ENCODE measurements at regions not wholly inside any gene's neighbourhood (a gene's known extent, or its start where the extent isn't known, plus 50 kb on each side); places are given as distances from the start of the nearest gene placed in this dataset.
A peak's percentile ranks its signal among the peaks of the same experiment; 100 is the strongest.
"Not testable (repeated sequence)": the region's sequence is repeated elsewhere in the genome, so short reads cannot be mapped to it uniquely, and the experiment has no call there.

GRCh38 chr14:106460916-106461315 is 934.5 kb downstream of the TMEM121 start:
- Histone ChIP-seq H3K4ac (ENCODE audit: low read depth, low read length) (no peak overlapping the region), H3K27ac (ENCODE audit: low read depth, low read length) (no peak overlapping the region), H3K79me1 (ENCODE audit: low read length) (no peaks in the 10 kb centered on the region), H3K27me3 (ENCODE audit: insufficient read depth, low read length) (no peaks in the 10 kb centered on the region), H2BK120ac (ENCODE audit: insufficient read depth, low read length, poor library complexity) (no peak overlapping the region), H4K91ac (ENCODE audit: low read depth, low read length) (no peak overlapping the region), H2BK12ac (ENCODE audit: low read length) (no peak overlapping the region), H3K36me3 (ENCODE audit: control insufficient read depth in 1 of 2, insufficient read depth in 2 of 2, low read length in 2 of 2) (no peaks in the 10 kb centered on the region), H4K8ac (ENCODE audit: low read depth, low read length) (no peak overlapping the region), H3K4me1 (ENCODE audit: control insufficient read depth in 1 of 2, insufficient read depth in 2 of 2, low read length in 2 of 2) (no peaks in the 10 kb centered on the region), H3K9me3 (ENCODE audit: insufficient read depth, low read depth, low read length) (peaks cover 5% of the 10 kb centered on the region), H3K4me3 (ENCODE audit: low read depth, low read length) (no peak overlapping the region), H3K14ac (ENCODE audit: low read length) (no peak overlapping the region), H3K9ac (ENCODE audit: low read length) (no peak overlapping the region), H4K12ac (ENCODE audit: low read depth, low read length) (no peak overlapping the region), H2BK5ac (ENCODE audit: low read depth, low read length, poor library complexity) (no peak overlapping the region), H2AFZ (ENCODE audit: insufficient read depth, low read length, poor library complexity) (no peak overlapping the region), H3K79me2 (ENCODE audit: control insufficient read depth, insufficient read depth, low read length, poor library complexity) (no peaks in the 10 kb centered on the region), H3K23ac (ENCODE audit: low read length) (no peak overlapping the region), H3K18ac (ENCODE audit: low read length) (no peak overlapping the region), H3K4me2 (ENCODE audit: low read length) (no peak overlapping the region), H2AK5ac (ENCODE audit: low read length) (no peak overlapping the region)
- no peak for DNase-seq
- no CpG with 5 or more reads among the region's 25 CpGs for WGBS (ENCODE audit: extremely low coverage, insufficient coverage, insufficient read length)

DNA sequence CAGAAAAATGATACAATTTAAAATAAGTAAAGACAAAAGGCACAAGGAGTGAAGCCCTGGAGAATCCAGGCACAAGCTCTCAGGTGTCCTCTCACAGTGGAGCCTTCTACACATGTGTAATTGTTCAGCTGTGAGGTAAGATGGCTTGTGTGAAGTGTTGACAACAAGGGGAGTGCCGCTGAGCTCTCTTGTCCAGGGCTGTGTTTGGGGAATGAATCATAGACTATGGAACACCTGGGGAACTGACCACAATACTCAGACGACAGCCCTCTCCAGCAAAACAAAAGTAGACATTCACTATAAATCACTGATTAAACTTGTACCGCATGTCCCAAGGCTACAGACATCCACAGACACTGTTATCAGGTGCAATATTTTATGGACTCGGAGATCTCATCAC is 940.1 kb downstream of the TMEM121 start:
- H3K27me3 ChIP-seq (ENCODE audit: insufficient read depth, low read length); H3K4me2 ChIP-seq (ENCODE audit: low read length); H3K9ac ChIP-seq (ENCODE audit: low read length); H3K23ac ChIP-seq (ENCODE audit: low read length); H3K27ac ChIP-seq (ENCODE audit: low read depth, low read length); H3K14ac ChIP-seq (ENCODE audit: low read length); H4K91ac ChIP-seq (ENCODE audit: low read depth, low read length); H3K4ac ChIP-seq (ENCODE audit: low read depth, low read length); H4K8ac ChIP-seq (ENCODE audit: low read depth, low read length); H3K36me3 ChIP-seq (ENCODE audit: control insufficient read depth in 1 of 2, insufficient read depth in 2 of 2, low read length in 2 of 2); H3K79me1 ChIP-seq (ENCODE audit: low read length); H3K79me2 ChIP-seq (ENCODE audit: control insufficient read depth, insufficient read depth, low read length, poor library complexity); H2BK12ac ChIP-seq (ENCODE audit: low read length); H3K4me1 ChIP-seq (ENCODE audit: control insufficient read depth in 1 of 2, insufficient read depth in 2 of 2, low read length in 2 of 2); H2BK5ac ChIP-seq (ENCODE audit: low read depth, low read length, poor library complexity); H2BK120ac ChIP-seq (ENCODE audit: insufficient read depth, low read length, poor library complexity); H3K9me3 ChIP-seq (ENCODE audit: insufficient read depth, low read depth, low read length); H2AK5ac ChIP-seq (ENCODE audit: low read length); H4K12ac ChIP-seq (ENCODE audit: low read depth, low read length); H2AFZ ChIP-seq (ENCODE audit: insufficient read depth, low read length, poor library complexity); H3K4me3 ChIP-seq (ENCODE audit: low read depth, low read length); H3K18ac ChIP-seq (ENCODE audit: low read length): not testable (repeated sequence)
- WGBS (ENCODE audit: extremely low coverage, insufficient coverage, insufficient read length) = no CpG with 5 or more reads among the region's 4 CpGs
- peak in 1 of 2 donors; percentile 32 for DNase-seq

DNA sequence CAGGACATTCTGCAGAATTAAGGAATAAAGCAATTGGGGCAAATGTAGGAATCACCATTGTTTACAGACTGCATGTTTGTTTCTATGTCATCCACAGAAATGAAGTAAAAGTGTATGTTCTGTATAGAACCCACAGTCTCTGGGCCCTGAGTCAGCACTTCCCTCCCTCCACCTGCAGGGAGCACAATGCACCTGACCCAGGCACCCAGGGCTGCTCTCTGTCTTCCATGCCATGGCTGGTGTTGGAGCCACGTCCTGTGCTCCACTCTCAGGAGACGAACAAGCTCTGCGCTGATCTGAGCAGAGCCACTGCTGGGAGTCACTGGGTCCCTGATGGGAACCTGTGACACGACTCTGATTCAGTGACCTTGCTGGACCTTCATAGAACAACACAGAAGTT is 942.5 kb downstream of the TMEM121 start:
- not testable (repeated sequence) for H3K18ac ChIP-seq (ENCODE audit: low read length); H4K91ac ChIP-seq (ENCODE audit: low read depth, low read length); H2BK12ac ChIP-seq (ENCODE audit: low read length); DNase-seq; H2AFZ ChIP-seq (ENCODE audit: insufficient read depth, low read length, poor library complexity); H3K14ac ChIP-seq (ENCODE audit: low read length); H3K4me3 ChIP-seq (ENCODE audit: low read depth, low read length); H2BK120ac ChIP-seq (ENCODE audit: insufficient read depth, low read length, poor library complexity); H4K12ac ChIP-seq (ENCODE audit: low read depth, low read length); H3K9ac ChIP-seq (ENCODE audit: low read length); H3K79me1 ChIP-seq (ENCODE audit: low read length); H3K9me3 ChIP-seq (ENCODE audit: insufficient read depth, low read depth, low read length); H3K27ac ChIP-seq (ENCODE audit: low read depth, low read length); H2AK5ac ChIP-seq (ENCODE audit: low read length); H3K79me2 ChIP-seq (ENCODE audit: control insufficient read depth, insufficient read depth, low read length, poor library complexity); H3K27me3 ChIP-seq (ENCODE audit: insufficient read depth, low read length); H2BK5ac ChIP-seq (ENCODE audit: low read depth, low read length, poor library complexity); H3K36me3 ChIP-seq (ENCODE audit: control insufficient read depth in 1 of 2, insufficient read depth in 2 of 2, low read length in 2 of 2); H3K23ac ChIP-seq (ENCODE audit: low read length); H3K4me2 ChIP-seq (ENCODE audit: low read length); H3K4me1 ChIP-seq (ENCODE audit: control insufficient read depth in 1 of 2, insufficient read depth in 2 of 2, low read length in 2 of 2); H4K8ac ChIP-seq (ENCODE audit: low read depth, low read length); H3K4ac ChIP-seq (ENCODE audit: low read depth, low read length)
- WGBS (ENCODE audit: extremely low coverage, insufficient coverage, insufficient read length) = no CpG with 5 or more reads among the region's 4 CpGs

GRCh38 chr14:106470028-106470427 is 943.6 kb downstream of the TMEM121 start:
- DNase-seq; H4K8ac ChIP-seq (ENCODE audit: low read depth, low read length); H3K9me3 ChIP-seq (ENCODE audit: insufficient read depth, low read depth, low read length); H3K4me3 ChIP-seq (ENCODE audit: low read depth, low read length); H3K27me3 ChIP-seq (ENCODE audit: insufficient read depth, low read length); H2BK12ac ChIP-seq (ENCODE audit: low read length); H3K23ac ChIP-seq (ENCODE audit: low read length); H3K36me3 ChIP-seq (ENCODE audit: control insufficient read depth in 1 of 2, insufficient read depth in 2 of 2, low read length in 2 of 2); H3K4me1 ChIP-seq (ENCODE audit: control insufficient read depth in 1 of 2, insufficient read depth in 2 of 2, low read length in 2 of 2); H3K27ac ChIP-seq (ENCODE audit: low read depth, low read length); H3K79me1 ChIP-seq (ENCODE audit: low read length); H3K9ac ChIP-seq (ENCODE audit: low read length); H3K79me2 ChIP-seq (ENCODE audit: control insufficient read depth, insufficient read depth, low read length, poor library complexity); H4K12ac ChIP-seq (ENCODE audit: low read depth, low read length); H3K14ac ChIP-seq (ENCODE audit: low read length); H3K4ac ChIP-seq (ENCODE audit: low read depth, low read length); H3K18ac ChIP-seq (ENCODE audit: low read length); H2BK120ac ChIP-seq (ENCODE audit: insufficient read depth, low read length, poor library complexity); H2AK5ac ChIP-seq (ENCODE audit: low read length); H2AFZ ChIP-seq (ENCODE audit: insufficient read depth, low read length, poor library complexity); H4K91ac ChIP-seq (ENCODE audit: low read depth, low read length); H3K4me2 ChIP-seq (ENCODE audit: low read length); H2BK5ac ChIP-seq (ENCODE audit: low read depth, low read length, poor library complexity): not testable (repeated sequence)
- WGBS (ENCODE audit: extremely low coverage, insufficient coverage, insufficient read length) = no CpG with 5 or more reads among the region's 3 CpGs
